Psoas muscle (tissue), 7 donors: ENCODE measurements at regions not wholly inside any gene's neighbourhood (a gene's known extent, or its start where the extent isn't known, plus 50 kb on each side); places are given as distances from the start of the nearest gene placed in this dataset.

Experiments used
- ATAC-seq, 4 donors: fragments of 200-7000 bp; cut with Tn5 transposase; one replicate each; pipeline ENCODE4 v1.9.1; 2020; ENCODE audit warnings: moderate library complexity in 3 of 4, mild to moderate bottlenecking in 2 of 4
- DNase-seq, 2 donors: peaks; one replicate each; pipeline ENCODE4 v3.0.0-alpha.2; 2020
- H3K27ac ChIP-seq: fragments of 200-600 bp; one replicate; pipeline ENCODE4 v1.8.0; 2022
- H3K27me3 ChIP-seq, 3 donors: fragments of 200-600 bp in 1 of 3; one replicate each; pipeline versions ENCODE4 v1.6.1 to v1.8.0; 2013 to 2022; ENCODE audit warnings: low read length in 2 of 3, mild to moderate bottlenecking in 2 of 3, moderate library complexity in 1 of 3; ENCODE audit not compliant: insufficient read depth in 3 of 3
- H3K36me3 ChIP-seq, 2 donors: fragments of 200-600 bp in 1 of 2; one replicate each; pipeline versions ENCODE4 v1.6.1 to v1.8.0; 2013 to 2022; ENCODE audit warnings: low read depth in 1 of 2, mild to moderate bottlenecking in 1 of 2, moderate library complexity in 1 of 2; ENCODE audit not compliant: insufficient read depth in 1 of 2
- H3K4me1 ChIP-seq: fragments of 200-600 bp; one replicate; pipeline ENCODE4 v1.8.0; 2022
- H3K4me3 ChIP-seq: fragments of 200-600 bp; one replicate; pipeline ENCODE4 v1.8.0; 2022; ENCODE audit warnings: mild to moderate bottlenecking
- H3K9me3 ChIP-seq: fragments of 200-600 bp; one replicate; pipeline ENCODE4 v1.8.0; 2022
- WGBS, 3 donors: extraction: QIAGEN DNeasy Blood & Tissue Kit; methylation state at CpG; one replicate each; pipeline versions ENCODE4 v1.1.6 to v1.1.7; 2013; 5-methylcytosine and 5-hydroxymethylcytosine counted together
- intact Hi-C, 2 donors: fragments of 100-400 bp; cut with DNase I; formaldehyde crosslinking; loops; one replicate each; pipeline versions ENCODE4 v1.11.0 to v1.14.2; 2022
- TF ChIP-seq, protein P1 (sequence below): fragments of 200-600 bp; IDR thresholded peaks from one replicate; pipeline ENCODE4 v1.8.0; 2022; ENCODE audit warnings: antibody characterized with exemption
- donor health status: healthy with polysubstance abuse.
- donor health status: DM: no; HTN: no; CAD: no; lungs with moderate emphysema.
- donor health status: Bipolar disorder and iron deficiency.
- donor health status: healthy.
- donor health status: DM: yes; HTN: yes; CAD: no.
- donor health status: DM: no; HTN: no; CAD: no.
- donor health status: DM: yes; HTN: yes; CAD: no.

DNA sequence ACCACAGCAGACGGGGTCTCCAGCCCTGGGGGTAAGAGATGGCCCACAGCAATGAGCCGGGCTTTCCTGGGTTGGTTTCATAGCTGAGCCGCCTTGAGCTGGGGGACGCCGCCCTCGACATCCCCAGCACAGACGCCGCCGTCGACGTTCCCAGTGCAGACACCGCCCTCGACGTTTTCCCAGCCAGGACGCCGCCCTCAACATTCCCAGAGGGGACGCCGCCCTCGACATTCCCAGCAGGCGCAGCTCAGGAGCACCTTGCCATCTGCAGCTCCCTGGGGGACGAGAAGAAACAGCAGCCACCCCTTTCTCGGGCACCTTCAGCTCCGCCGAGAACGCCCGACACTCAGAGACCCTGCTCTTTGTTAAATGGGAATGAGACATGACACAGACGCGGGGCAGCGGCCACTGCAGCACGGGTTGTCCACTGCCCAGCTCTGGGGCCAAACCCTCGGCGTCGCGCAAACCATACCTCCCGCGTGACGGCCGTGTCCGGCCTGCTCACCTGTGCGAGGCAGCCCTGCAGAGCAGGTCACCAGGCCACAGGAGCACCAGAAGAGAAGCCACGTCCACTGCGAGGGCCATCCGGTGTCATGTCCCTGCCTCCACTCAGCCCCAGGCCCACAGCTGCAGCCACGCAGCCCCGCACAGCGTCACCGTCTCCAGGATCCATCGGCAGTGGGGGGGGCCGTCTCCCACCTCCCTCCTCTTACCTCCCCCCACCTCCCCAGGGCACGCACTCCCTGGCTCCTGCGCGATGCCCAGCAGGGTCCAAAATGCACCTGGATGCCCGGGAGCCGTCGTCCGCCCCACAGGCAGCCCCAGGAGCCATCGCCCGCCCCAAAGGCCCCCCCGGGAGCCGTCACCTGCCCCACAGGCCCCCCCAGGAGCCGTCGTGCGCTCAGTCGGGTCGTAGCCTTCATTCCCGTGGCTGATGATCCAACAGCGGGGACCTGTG, 77.4 kb upstream of the GALNT9 start:
- Histone ChIP-seq H3K4me3 (no peak overlapping the region), H3K4me1 (no peaks in the 10 kb centered on the region), H3K27ac (no peak overlapping the region), H3K36me3 (no peaks in the 10 kb centered on the region), H3K9me3 (no peaks in the 10 kb centered on the region), H3K27me3 (peaks cover 0 to 65% (median 20%) of the 10 kb centered on the region in 3 donors)
- intact Hi-C loops, result no loop called here
- WGBS, 3 donors, result 83% methylated on average over 61 to 67 of the region's 67 CpGs
- no peak for ATAC-seq
- DNase-seq, result peak in 1 of 2 donors; percentile 50
- TF ChIP-seq, protein P1, sequence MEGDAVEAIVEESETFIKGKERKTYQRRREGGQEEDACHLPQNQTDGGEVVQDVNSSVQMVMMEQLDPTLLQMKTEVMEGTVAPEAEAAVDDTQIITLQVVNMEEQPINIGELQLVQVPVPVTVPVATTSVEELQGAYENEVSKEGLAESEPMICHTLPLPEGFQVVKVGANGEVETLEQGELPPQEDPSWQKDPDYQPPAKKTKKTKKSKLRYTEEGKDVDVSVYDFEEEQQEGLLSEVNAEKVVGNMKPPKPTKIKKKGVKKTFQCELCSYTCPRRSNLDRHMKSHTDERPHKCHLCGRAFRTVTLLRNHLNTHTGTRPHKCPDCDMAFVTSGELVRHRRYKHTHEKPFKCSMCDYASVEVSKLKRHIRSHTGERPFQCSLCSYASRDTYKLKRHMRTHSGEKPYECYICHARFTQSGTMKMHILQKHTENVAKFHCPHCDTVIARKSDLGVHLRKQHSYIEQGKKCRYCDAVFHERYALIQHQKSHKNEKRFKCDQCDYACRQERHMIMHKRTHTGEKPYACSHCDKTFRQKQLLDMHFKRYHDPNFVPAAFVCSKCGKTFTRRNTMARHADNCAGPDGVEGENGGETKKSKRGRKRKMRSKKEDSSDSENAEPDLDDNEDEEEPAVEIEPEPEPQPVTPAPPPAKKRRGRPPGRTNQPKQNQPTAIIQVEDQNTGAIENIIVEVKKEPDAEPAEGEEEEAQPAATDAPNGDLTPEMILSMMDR, result no peak

GRCh38 chr12:132405742-132406251, 76.4 kb upstream of the GALNT9 start:
- no peaks in the 10 kb centered on the region for H3K9me3 ChIP-seq
- H3K27me3 ChIP-seq, result peaks cover 0 to 68% (median 23%) of the 10 kb centered on the region in 3 donors
- ATAC-seq (no peak), DNase-seq (peak in 1 of 2 donors; percentile 34)
- no peaks in the 10 kb centered on the region for H3K4me1 ChIP-seq
- TF ChIP-seq, protein P1, result no peak
- H3K4me3 ChIP-seq, result no peak overlapping the region
- intact Hi-C loops, result no loop called here
- WGBS, 3 donors, result 70 to 73% (median 72%) methylated on average over 19 to 22 of the region's 22 CpGs
- H3K36me3 ChIP-seq, result no peaks in the 10 kb centered on the region
- H3K27ac ChIP-seq, result no peak overlapping the region

DNA sequence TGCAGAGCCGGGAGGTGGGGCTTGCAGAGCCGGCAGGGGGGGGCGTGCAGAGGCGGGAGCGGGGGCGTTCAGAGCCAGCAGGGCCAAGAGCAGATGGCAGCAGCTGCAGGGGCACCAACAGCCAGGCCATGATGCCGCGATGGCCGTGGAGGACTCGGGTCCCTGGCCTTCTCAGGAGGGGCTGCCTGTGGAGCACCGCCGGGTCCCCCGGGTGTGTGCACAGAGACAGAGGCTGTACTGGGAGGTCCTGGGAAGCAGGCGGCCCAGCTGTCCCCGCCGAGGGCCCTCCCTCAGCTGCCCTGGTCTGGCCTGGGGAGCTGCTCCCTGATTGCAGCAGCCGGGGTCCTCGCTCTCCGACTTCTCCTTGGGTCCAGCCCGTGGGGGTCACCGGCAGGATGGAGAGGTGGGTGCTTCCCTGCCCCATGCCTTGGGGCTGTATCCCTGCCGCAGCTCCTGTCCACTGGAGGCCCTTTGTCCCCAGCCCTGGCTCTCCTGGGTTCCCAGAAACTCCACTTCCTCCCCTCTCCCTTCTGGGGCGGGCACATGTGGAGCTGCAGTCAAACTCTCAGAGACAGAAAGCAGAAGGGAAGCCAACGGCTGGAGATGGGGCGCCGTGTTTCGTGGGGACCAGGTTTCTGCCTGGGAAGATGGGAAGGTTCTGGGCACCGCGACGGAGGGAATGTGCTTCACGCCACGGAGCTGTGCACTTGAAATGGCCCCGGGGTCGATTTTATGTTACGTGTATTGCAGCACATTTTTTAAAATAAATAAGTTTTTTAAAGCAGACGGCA, 75.8 kb upstream of the GALNT9 start:
- Histone ChIP-seq H3K9me3 (no peaks in the 10 kb centered on the region), H3K36me3 (no peaks in the 10 kb centered on the region), H3K4me3 (no peak overlapping the region), H3K27ac (no peak overlapping the region), H3K27me3 (peaks cover 0 to 75% (median 25%) of the 10 kb centered on the region in 3 donors), H3K4me1 (no peaks in the 10 kb centered on the region)
- TF ChIP-seq, protein P1, result no peak
- intact Hi-C loops, result no loop called here
- ATAC-seq (no peak), DNase-seq (peak in 1 of 2 donors; percentile 39)
- 31 to 42% (median 33%) methylated on average over 28 to 36 of the region's 36 CpGs for WGBS, 3 donors

- Histone ChIP-seq H3K36me3 (no peaks in the 10 kb centered on the region), H3K27me3 (peaks cover 0 to 77% (median 29%) of the 10 kb centered on the region in 3 donors), H3K9me3 (no peaks in the 10 kb centered on the region), H3K4me1 (no peaks in the 10 kb centered on the region), H3K27ac (no peak overlapping the region), H3K4me3 (no peak overlapping the region)
- 50 to 72% (median 58%) methylated on average over 5 to 7 of the region's 7 CpGs for WGBS, 3 donors
- TF ChIP-seq, protein P1, result no peak
- ATAC-seq (no peak), DNase-seq (no peak)
- intact Hi-C loops, result no loop called here
Measured at GRCh38 chr12:132404435-132404855, 75.1 kb upstream of the GALNT9 start.
